ENCODE measurements at regions not wholly inside any gene's neighbourhood (a gene's known extent, or its start where the extent isn't known, plus 50 kb on each side); places are given as distances from the start of the nearest gene placed in this dataset.
"Not testable (repeated sequence)": the region's sequence is repeated elsewhere in the genome, so short reads cannot be mapped to it uniquely, and the experiment has no call there.

- not testable (repeated sequence) for TF ChIP-seq CTCF, POLR2A, EP300 (IDR thresholded peaks at IDR 0.05)
Measured at GRCh38 chr20:29309481-29309880, 1948.0 kb upstream of the DEFB115 start.

All from tibial nerve (tissue), 4 donors.